Neural cell (in vitro differentiated cells): ENCODE measurements at regions not wholly inside any gene's neighbourhood (a gene's known extent, or its start where the extent isn't known, plus 50 kb on each side); places are given as distances from the start of the nearest gene placed in this dataset.

Source experiments
- H2AFZ ChIP-seq: fragments of 200-600, 300-800 bp; sonication (generic), shearing (Covaris generic); 2 replicates; pipeline ENCODE4 v1.6.0; 2014; ENCODE audit warnings: low read depth, mild to moderate bottlenecking, antibody characterized with exemption, low read length, moderate library complexity
- H3F3A ChIP-seq: fragments of 200-600 bp; shearing (Covaris generic); 2 replicates; pipeline ENCODE4 v1.6.1; 2016; ENCODE audit warnings: mild to moderate bottlenecking, moderate library complexity, mixed read lengths, antibody characterized with exemption, low read length; ENCODE audit not compliant: insufficient read depth, poor library complexity, severe bottlenecking
- H3K27ac ChIP-seq: fragments of 200-600, 300-800 bp; sonication (generic), shearing (Covaris generic); 2 replicates; pipeline ENCODE4 v1.5.1; 2014; ENCODE audit warnings: mild to moderate bottlenecking, low read length, moderate library complexity
- H3K27me3 ChIP-seq: fragments of 300-800, 200-600 bp; sonication (generic), shearing (Covaris generic); 2 replicates; pipeline ENCODE4 v1.6.0; 2014; ENCODE audit warnings: mild to moderate bottlenecking, low read depth, low read length, moderate library complexity; ENCODE audit not compliant: insufficient read depth
- H3K36me3 ChIP-seq: fragments of 300-800, 200-600 bp; sonication (generic), shearing (Covaris generic); 2 replicates; pipeline ENCODE4 v1.5.1; 2014; ENCODE audit warnings: mild to moderate bottlenecking, antibody characterized with exemption, low read length, moderate library complexity; ENCODE audit not compliant: insufficient read depth
- H3K4me2 ChIP-seq: fragments of 300-800, 200-600 bp; sonication (generic), shearing (Covaris generic); 2 replicates; pipeline ENCODE4 v1.6.0; 2014; ENCODE audit warnings: mild to moderate bottlenecking, low read length
- H3K4me3 ChIP-seq: fragments of 300-800, 200-600 bp; sonication (generic), shearing (Covaris generic); 2 replicates; pipeline ENCODE4 v1.5.1; 2014; ENCODE audit warnings: mild to moderate bottlenecking, low read length, moderate library complexity
- H3K79me2 ChIP-seq: fragments of 200-600 bp; shearing (Covaris generic); replicated peaks from 2 replicates; pipeline ENCODE4 v1.6.0; 2014; ENCODE audit warnings: mild to moderate bottlenecking, low read length, moderate library complexity; ENCODE audit not compliant: insufficient read depth
- H3K9ac ChIP-seq: fragments of 300-800, 200-600 bp; sonication (generic), shearing (Covaris generic); 2 replicates; pipeline ENCODE4 v1.6.1; 2016; ENCODE audit warnings: mild to moderate bottlenecking, low read length, mixed read lengths
- H3K9me2 ChIP-seq: fragments of 200-600 bp; shearing (Covaris generic); 2 replicates; pipeline ENCODE4 v1.6.1; 2016; ENCODE audit warnings: mild to moderate bottlenecking, low read length, mixed read lengths; ENCODE audit not compliant: insufficient read depth
- H3K9me3 ChIP-seq: fragments of 200-600, 300-800 bp; sonication (generic), shearing (Covaris generic); 2 replicates; pipeline ENCODE4 v1.6.1; 2016; ENCODE audit warnings: mild to moderate bottlenecking, mixed run types, low read length, moderate library complexity, mixed read lengths
- H4K20me1 ChIP-seq: fragments of 200-600 bp; shearing (Covaris generic); 2 replicates; pipeline ENCODE4 v1.6.1; 2016; ENCODE audit warnings: mild to moderate bottlenecking, mixed run types; ENCODE audit not compliant: insufficient read depth
- EP300 ChIP-seq: fragments of 450-650 bp; conservative IDR thresholded peaks from 2 replicates; pipeline ENCODE4 v1.6.1; 2014; ENCODE audit warnings: antibody characterized with exemption, mild to moderate bottlenecking, moderate library complexity; ENCODE audit not compliant: poor library complexity, severe bottlenecking
- EZH2 ChIP-seq: fragments of 200-600, 300-800 bp; shearing (Covaris generic), sonication (generic); IDR thresholded peaks from 2 replicates; pipeline ENCODE4 v1.6.1; 2014; ENCODE audit warnings: antibody characterized with exemption, low read length, borderline replicate concordance, mild to moderate bottlenecking; ENCODE audit not compliant: insufficient read depth, poor library complexity, severe bottlenecking
- MXI1 ChIP-seq: fragments of 450-650 bp; conservative IDR thresholded peaks from 2 replicates; pipeline ENCODE4 v1.6.1; 2014; ENCODE audit warnings: antibody characterized with exemption, mild to moderate bottlenecking; ENCODE audit not compliant: poor library complexity, severe bottlenecking
- POLR2AphosphoS5 ChIP-seq: IDR thresholded peaks from 2 replicates; pipeline ENCODE4 v1.6.1; 2012
- RAD21 ChIP-seq: fragments of 450-650 bp; conservative IDR thresholded peaks from 2 replicates; pipeline ENCODE4 v1.6.1; 2014; ENCODE audit warnings: antibody characterized with exemption, mild to moderate bottlenecking, moderate library complexity
- SMC3 ChIP-seq: fragments of 450-650 bp; conservative IDR thresholded peaks from 2 replicates; pipeline ENCODE4 v1.6.1; 2014; ENCODE audit warnings: antibody characterized with exemption, mild to moderate bottlenecking, moderate library complexity; ENCODE audit not compliant: poor library complexity
- TAF1 ChIP-seq: IDR thresholded peaks from 2 replicates; pipeline ENCODE4 v1.6.1; 2012; ENCODE audit warnings: low read depth
- TF ChIP-seq, protein P1 (sequence below): fragments of 450-650 bp; IDR thresholded peaks from 2 replicates; pipeline ENCODE4 v1.5.1; 2014; ENCODE audit warnings: antibody characterized with exemption, mild to moderate bottlenecking, moderate library complexity; ENCODE audit not compliant: poor library complexity, severe bottlenecking
- TF ChIP-seq, protein P2 (sequence below): IDR thresholded peaks from 2 replicates; pipeline ENCODE4 v1.6.1; 2012; ENCODE audit warnings: borderline replicate concordance

GRCh38 chr14:42475289-42475688, 868.6 kb downstream of the LRFN5 start:
- no peak overlapping the region for H3K27ac ChIP-seq
- no peaks in the 10 kb centered on the region for H4K20me1 ChIP-seq
- no peak overlapping the region for H3K9ac ChIP-seq
- H3K27me3 ChIP-seq: no peaks in the 10 kb centered on the region
- no peak overlapping the region for H3K4me2 ChIP-seq
- no peak overlapping the region for H3K4me3 ChIP-seq
- no peaks in the 10 kb centered on the region for H3K9me2 ChIP-seq
- no peaks in the 10 kb centered on the region for H3F3A ChIP-seq
- no peak overlapping the region for H2AFZ ChIP-seq
- TF ChIP-seq SMC3 (no peak), MXI1 (no peak), TAF1 (no peak), EZH2 (no peak)
- H3K36me3 ChIP-seq: no peaks in the 10 kb centered on the region
- H3K9me3 ChIP-seq: no peaks in the 10 kb centered on the region
- no peaks in the 10 kb centered on the region for H3K79me2 ChIP-seq

- Histone ChIP-seq H3K9ac (no peak overlapping the region), H3K4me3 (no peak overlapping the region), H3K9me2 (no peaks in the 10 kb centered on the region), H3K9me3 (no peaks in the 10 kb centered on the region), H4K20me1 (no peaks in the 10 kb centered on the region), H3K36me3 (no peaks in the 10 kb centered on the region), H3K27me3 (no peaks in the 10 kb centered on the region), H3K27ac (no peak overlapping the region), H3K79me2 (no peaks in the 10 kb centered on the region), H3K4me2 (no peak overlapping the region), H2AFZ (no peak overlapping the region), H3F3A (no peaks in the 10 kb centered on the region)
- TF ChIP-seq, protein P1, sequence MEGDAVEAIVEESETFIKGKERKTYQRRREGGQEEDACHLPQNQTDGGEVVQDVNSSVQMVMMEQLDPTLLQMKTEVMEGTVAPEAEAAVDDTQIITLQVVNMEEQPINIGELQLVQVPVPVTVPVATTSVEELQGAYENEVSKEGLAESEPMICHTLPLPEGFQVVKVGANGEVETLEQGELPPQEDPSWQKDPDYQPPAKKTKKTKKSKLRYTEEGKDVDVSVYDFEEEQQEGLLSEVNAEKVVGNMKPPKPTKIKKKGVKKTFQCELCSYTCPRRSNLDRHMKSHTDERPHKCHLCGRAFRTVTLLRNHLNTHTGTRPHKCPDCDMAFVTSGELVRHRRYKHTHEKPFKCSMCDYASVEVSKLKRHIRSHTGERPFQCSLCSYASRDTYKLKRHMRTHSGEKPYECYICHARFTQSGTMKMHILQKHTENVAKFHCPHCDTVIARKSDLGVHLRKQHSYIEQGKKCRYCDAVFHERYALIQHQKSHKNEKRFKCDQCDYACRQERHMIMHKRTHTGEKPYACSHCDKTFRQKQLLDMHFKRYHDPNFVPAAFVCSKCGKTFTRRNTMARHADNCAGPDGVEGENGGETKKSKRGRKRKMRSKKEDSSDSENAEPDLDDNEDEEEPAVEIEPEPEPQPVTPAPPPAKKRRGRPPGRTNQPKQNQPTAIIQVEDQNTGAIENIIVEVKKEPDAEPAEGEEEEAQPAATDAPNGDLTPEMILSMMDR: no peak
- TF ChIP-seq, protein P2, sequence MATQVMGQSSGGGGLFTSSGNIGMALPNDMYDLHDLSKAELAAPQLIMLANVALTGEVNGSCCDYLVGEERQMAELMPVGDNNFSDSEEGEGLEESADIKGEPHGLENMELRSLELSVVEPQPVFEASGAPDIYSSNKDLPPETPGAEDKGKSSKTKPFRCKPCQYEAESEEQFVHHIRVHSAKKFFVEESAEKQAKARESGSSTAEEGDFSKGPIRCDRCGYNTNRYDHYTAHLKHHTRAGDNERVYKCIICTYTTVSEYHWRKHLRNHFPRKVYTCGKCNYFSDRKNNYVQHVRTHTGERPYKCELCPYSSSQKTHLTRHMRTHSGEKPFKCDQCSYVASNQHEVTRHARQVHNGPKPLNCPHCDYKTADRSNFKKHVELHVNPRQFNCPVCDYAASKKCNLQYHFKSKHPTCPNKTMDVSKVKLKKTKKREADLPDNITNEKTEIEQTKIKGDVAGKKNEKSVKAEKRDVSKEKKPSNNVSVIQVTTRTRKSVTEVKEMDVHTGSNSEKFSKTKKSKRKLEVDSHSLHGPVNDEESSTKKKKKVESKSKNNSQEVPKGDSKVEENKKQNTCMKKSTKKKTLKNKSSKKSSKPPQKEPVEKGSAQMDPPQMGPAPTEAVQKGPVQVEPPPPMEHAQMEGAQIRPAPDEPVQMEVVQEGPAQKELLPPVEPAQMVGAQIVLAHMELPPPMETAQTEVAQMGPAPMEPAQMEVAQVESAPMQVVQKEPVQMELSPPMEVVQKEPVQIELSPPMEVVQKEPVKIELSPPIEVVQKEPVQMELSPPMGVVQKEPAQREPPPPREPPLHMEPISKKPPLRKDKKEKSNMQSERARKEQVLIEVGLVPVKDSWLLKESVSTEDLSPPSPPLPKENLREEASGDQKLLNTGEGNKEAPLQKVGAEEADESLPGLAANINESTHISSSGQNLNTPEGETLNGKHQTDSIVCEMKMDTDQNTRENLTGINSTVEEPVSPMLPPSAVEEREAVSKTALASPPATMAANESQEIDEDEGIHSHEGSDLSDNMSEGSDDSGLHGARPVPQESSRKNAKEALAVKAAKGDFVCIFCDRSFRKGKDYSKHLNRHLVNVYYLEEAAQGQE: no peak
- no peak for TF ChIP-seq SMC3
- TF ChIP-seq TAF1: no peak
- TF ChIP-seq EZH2: no peak
- no peak for TF ChIP-seq EP300
- no peak for TF ChIP-seq RAD21
- TF ChIP-seq POLR2AphosphoS5: no peak
- no peak for TF ChIP-seq MXI1
Observed at GRCh38 chr14:42470427-42470719, 863.7 kb downstream of the LRFN5 start.

DNA sequence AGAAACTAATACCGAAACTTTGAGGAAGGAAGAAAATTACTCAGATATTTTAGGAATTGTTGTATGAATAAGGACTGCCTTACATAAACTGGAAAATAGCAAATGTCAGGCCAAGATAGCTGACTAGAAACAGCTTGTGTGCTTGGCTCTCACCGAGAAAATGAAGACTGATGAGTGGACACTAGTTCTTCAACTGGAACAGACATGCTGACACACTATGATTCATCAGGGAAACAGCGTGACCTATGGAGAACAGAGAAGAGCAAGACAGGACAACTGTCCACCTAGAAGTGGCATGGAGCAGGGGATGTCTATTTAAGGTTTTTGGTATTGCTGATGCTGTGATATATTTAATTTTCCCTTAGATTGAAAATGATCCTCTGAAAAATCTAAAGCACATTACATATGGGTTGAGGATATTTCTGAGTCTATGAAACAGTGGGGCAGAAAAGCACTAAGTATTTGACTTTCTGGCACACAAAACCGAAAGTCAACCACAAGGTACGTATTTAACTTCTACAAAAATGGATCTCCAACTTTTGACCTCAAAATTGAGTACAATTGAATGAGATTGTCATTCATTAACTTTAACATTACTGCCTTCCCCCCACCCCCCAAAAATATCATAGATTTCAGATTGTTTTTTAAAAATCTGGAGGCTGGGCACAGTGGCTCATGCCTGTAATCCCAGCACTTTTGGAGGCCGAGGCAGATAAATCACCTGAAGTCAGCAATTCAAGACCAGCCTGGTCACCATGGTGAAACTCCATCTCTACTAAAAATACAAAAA, 863.2 kb downstream of the LRFN5 start:
- Histone ChIP-seq H3K79me2 (no peaks in the 10 kb centered on the region), H4K20me1 (no peaks in the 10 kb centered on the region), H3K9me3 (no peaks in the 10 kb centered on the region), H3K9me2 (no peaks in the 10 kb centered on the region), H3K36me3 (no peaks in the 10 kb centered on the region), H3K9ac (no peak overlapping the region), H3K4me3 (no peak overlapping the region), H3K27ac (no peak overlapping the region), H2AFZ (no peak overlapping the region), H3F3A (no peaks in the 10 kb centered on the region), H3K4me2 (no peak overlapping the region), H3K27me3 (no peaks in the 10 kb centered on the region)
- no peak for TF ChIP-seq MXI1
- TF ChIP-seq, protein P2: no peak
- no peak for TF ChIP-seq RAD21
- TF ChIP-seq SMC3: no peak
- TF ChIP-seq POLR2AphosphoS5: no peak
- TF ChIP-seq TAF1: no peak
- TF ChIP-seq, protein P1: no peak
- TF ChIP-seq EP300: no peak
- TF ChIP-seq EZH2: no peak
